GM21786 (cell line): ENCODE measurements at regions not wholly inside any gene's neighbourhood (a gene's known extent, or its start where the extent isn't known, plus 50 kb on each side); places are given as distances from the start of the nearest gene placed in this dataset.

Experiments
- ATAC-seq: cut with Tn5 transposase; IDR thresholded peaks from one replicate; pipeline ENCODE4 v1.9.1; 2021; ENCODE audit not compliant: unreplicated experiment

- no peak for ATAC-seq
Measured at GRCh38 chr5:167652690-167653089, 638.8 kb upstream of the WWC1 start.

GRCh38 chr5:167653645-167654106 lies 637.8 kb upstream of the WWC1 start:
- ATAC-seq = no peak

GRCh38 chr5:167657016-167657415 lies 634.4 kb upstream of the WWC1 start:
- no peak for ATAC-seq

- no peak for ATAC-seq
Measured at GRCh38 chr5:167658889-167659288, 632.6 kb upstream of the WWC1 start.

GRCh38 chr5:167661605-167662004 lies 629.8 kb upstream of the WWC1 start:
- no peak for ATAC-seq

- peak; percentile 59 for ATAC-seq
Measured at GRCh38 chr5:167664222-167664804, 627.1 kb upstream of the WWC1 start.

- ATAC-seq = no peak
Measured at GRCh38 chr5:167665841-167666375, 625.5 kb upstream of the WWC1 start.

- ATAC-seq = no peak
Measured at GRCh38 chr5:167671176-167671575, 620.3 kb upstream of the WWC1 start.

- ATAC-seq = no peak
Measured at GRCh38 chr5:167673942-167674341, 617.5 kb upstream of the WWC1 start.

GRCh38 chr5:167678481-167678880 lies 613.0 kb upstream of the WWC1 start:
- no peak for ATAC-seq

- ATAC-seq = no peak
Measured at GRCh38 chr5:167684251-167684650, 607.2 kb upstream of the WWC1 start.

- no peak for ATAC-seq
Measured at GRCh38 chr5:167688341-167689130, 602.9 kb upstream of the WWC1 start.

GRCh38 chr5:167694325-167695147 lies 596.9 kb upstream of the WWC1 start:
- ATAC-seq = no peak

GRCh38 chr5:167696558-167697314 lies 594.7 kb upstream of the WWC1 start:
- no peak for ATAC-seq

GRCh38 chr5:167699432-167699831 lies 592.0 kb upstream of the WWC1 start:
- peak; percentile 44 for ATAC-seq

GRCh38 chr5:167701051-167701450 lies 590.4 kb upstream of the WWC1 start:
- ATAC-seq = no peak

GRCh38 chr5:167702014-167702413 lies 589.4 kb upstream of the WWC1 start:
- ATAC-seq = no peak

GRCh38 chr5:167708449-167708848 lies 583.0 kb upstream of the WWC1 start:
- no peak for ATAC-seq

- no peak for ATAC-seq
Measured at GRCh38 chr5:167709625-167710024, 581.8 kb upstream of the WWC1 start.

- ATAC-seq = no peak
Measured at GRCh38 chr5:167710444-167711073, 580.9 kb upstream of the WWC1 start.
